ENCODE measurements at regions not wholly inside any gene's neighbourhood (a gene's known extent, or its start where the extent isn't known, plus 50 kb on each side); places are given as distances from the start of the nearest gene placed in this dataset.

DNA sequence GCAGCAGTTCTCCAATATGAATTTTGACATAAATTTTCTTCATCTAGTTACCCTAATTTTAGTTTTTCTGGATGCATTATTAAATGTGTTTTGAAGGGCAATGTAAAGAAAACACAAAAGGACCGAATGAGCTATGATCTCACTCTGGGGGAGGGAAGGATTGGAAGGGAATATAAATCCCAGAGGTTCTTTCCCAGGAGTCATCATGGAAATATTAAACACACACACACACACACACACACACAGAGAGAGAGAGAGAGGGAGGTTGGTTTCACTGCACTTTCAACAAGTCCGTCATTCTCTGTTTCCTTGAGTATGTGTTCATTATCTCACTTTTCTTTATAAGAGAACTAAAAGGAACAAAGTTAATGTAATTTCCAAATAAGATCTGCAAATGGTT lies 70.7 kb upstream of the DCBLD2 start:
- no peaks in the 10 kb centered on the region for H3K27me3 Mint-ChIP-seq (ENCODE audit: insufficient read depth, unreplicated experiment)
- Histone ChIP-seq H3K9me3 (no peaks in the 10 kb centered on the region), H3K27me3 (replicated peaks; ENCODE audit: control insufficient read depth, insufficient read depth, low read length) (no peaks in the 10 kb centered on the region), H3K4me1 (no peaks in the 10 kb centered on the region), H3K36me3 (ENCODE audit: control insufficient read depth, insufficient read depth, low read length) (no peaks in the 10 kb centered on the region), H3K4me3 (ENCODE audit: low read depth, low read length) (no peak overlapping the region)
- no TSS peak for BruUV-seq (replicated peaks)
- H3K4me3 Mint-ChIP-seq (ENCODE audit: unreplicated experiment), result no peak overlapping the region
- intact Hi-C loops (cut with micrococcal nuclease; ENCODE audit: unreplicated experiment), result no loop called here
- H3K9me3 Mint-ChIP-seq (ENCODE audit: unreplicated experiment), result no peaks in the 10 kb centered on the region
- H3K36me3 Mint-ChIP-seq (ENCODE audit: insufficient read depth, unreplicated experiment), result no peaks in the 10 kb centered on the region
- TF ChIP-seq, protein P1, sequence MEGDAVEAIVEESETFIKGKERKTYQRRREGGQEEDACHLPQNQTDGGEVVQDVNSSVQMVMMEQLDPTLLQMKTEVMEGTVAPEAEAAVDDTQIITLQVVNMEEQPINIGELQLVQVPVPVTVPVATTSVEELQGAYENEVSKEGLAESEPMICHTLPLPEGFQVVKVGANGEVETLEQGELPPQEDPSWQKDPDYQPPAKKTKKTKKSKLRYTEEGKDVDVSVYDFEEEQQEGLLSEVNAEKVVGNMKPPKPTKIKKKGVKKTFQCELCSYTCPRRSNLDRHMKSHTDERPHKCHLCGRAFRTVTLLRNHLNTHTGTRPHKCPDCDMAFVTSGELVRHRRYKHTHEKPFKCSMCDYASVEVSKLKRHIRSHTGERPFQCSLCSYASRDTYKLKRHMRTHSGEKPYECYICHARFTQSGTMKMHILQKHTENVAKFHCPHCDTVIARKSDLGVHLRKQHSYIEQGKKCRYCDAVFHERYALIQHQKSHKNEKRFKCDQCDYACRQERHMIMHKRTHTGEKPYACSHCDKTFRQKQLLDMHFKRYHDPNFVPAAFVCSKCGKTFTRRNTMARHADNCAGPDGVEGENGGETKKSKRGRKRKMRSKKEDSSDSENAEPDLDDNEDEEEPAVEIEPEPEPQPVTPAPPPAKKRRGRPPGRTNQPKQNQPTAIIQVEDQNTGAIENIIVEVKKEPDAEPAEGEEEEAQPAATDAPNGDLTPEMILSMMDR (IDR thresholded peaks at IDR 0.05; ENCODE audit: insufficient read depth in 1 of 2, low read depth in 1 of 2, low read length in 1 of 2, severe bottlenecking in 1 of 2, unreplicated experiment in 1 of 2), result no peak
- no peaks in the 10 kb centered on the region for H3K4me1 Mint-ChIP-seq (ENCODE audit: low read depth, unreplicated experiment)
- H3K27ac Mint-ChIP-seq (ENCODE audit: unreplicated experiment), result no peak overlapping the region
- ChIA-PET CTCF (no interaction called here), POLR2A (no interaction called here)
- no peak for DNase-seq

DNA sequence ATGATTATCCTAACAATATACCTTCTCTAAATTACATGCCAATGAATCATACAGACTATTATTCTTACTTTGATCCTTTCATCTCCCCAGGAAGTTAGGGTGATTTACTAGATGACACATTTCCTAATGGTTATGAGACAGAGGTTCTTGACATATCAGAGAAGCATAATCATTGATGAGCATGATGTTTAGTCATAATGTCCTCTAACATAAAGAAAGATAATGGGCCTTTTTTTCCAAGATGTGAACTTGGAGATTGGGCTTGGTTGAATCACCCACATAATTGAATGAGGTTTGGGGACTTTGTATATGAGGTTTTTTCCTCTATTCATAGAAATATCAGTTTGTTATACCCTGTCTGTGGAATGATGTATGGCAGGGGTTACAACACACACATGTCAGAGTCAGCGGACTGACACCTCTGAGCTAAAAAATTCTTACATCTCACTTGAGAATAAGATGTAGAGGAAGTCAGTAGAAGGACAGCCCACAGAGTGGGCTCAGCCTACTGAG lies 69.7 kb upstream of the DCBLD2 start:
- CTCF ChIA-PET, result no interaction called here
- no peaks in the 10 kb centered on the region for H3K9me3 ChIP-seq
- no peaks in the 10 kb centered on the region for H3K4me1 ChIP-seq
- no peaks in the 10 kb centered on the region for H3K27me3 ChIP-seq (replicated peaks; ENCODE audit: control insufficient read depth, insufficient read depth, low read length)
- H3K27ac Mint-ChIP-seq (ENCODE audit: unreplicated experiment), result no peak overlapping the region
- H3K36me3 Mint-ChIP-seq (ENCODE audit: insufficient read depth, unreplicated experiment), result no peaks in the 10 kb centered on the region
- H3K4me3 ChIP-seq (ENCODE audit: low read depth, low read length), result no peak overlapping the region
- POLR2A ChIA-PET, result no interaction called here
- DNase-seq, result no peak
- no peak overlapping the region for H3K4me3 Mint-ChIP-seq (ENCODE audit: unreplicated experiment)
- BruUV-seq (replicated peaks), result no TSS peak
- TF ChIP-seq, protein P1 (IDR thresholded peaks at IDR 0.05; ENCODE audit: insufficient read depth in 1 of 2, low read depth in 1 of 2, low read length in 1 of 2, severe bottlenecking in 1 of 2, unreplicated experiment in 1 of 2), result no peak
- H3K9me3 Mint-ChIP-seq (ENCODE audit: unreplicated experiment), result no peaks in the 10 kb centered on the region
- H3K36me3 ChIP-seq (ENCODE audit: control insufficient read depth, insufficient read depth, low read length), result no peaks in the 10 kb centered on the region
- intact Hi-C loops (cut with micrococcal nuclease; ENCODE audit: unreplicated experiment), result no loop called here
- H3K27me3 Mint-ChIP-seq (ENCODE audit: insufficient read depth, unreplicated experiment), result no peaks in the 10 kb centered on the region
- H3K4me1 Mint-ChIP-seq (ENCODE audit: low read depth, unreplicated experiment), result no peaks in the 10 kb centered on the region

DNA sequence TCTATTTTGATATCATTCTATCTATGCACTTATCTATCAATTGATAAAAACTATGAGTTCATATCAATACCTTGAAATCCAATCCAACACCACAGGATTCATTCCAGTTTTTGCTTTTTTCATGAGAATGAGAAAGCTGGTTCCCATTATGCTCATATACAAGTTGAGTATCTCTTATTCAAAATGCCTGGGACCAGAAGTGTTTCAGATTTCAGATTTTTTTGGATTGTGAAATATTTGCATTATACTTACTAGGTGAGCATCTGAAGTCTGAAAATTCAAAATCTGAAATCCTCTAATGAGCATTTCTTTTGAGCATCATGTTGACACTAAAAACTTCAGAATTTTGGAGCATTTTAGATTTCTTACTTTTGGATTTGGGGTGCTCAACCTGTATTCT lies 67.8 kb upstream of the DCBLD2 start:
- Histone ChIP-seq H3K4me3 (ENCODE audit: low read depth, low read length) (no peak overlapping the region), H3K36me3 (ENCODE audit: control insufficient read depth, insufficient read depth, low read length) (no peaks in the 10 kb centered on the region), H3K27me3 (replicated peaks; ENCODE audit: control insufficient read depth, insufficient read depth, low read length) (no peaks in the 10 kb centered on the region), H3K4me1 (no peaks in the 10 kb centered on the region), H3K9me3 (no peaks in the 10 kb centered on the region)
- no TSS peak for BruUV-seq (replicated peaks)
- Mint-ChIP-seq H3K4me1 (ENCODE audit: low read depth, unreplicated experiment) (no peaks in the 10 kb centered on the region), H3K27me3 (ENCODE audit: insufficient read depth, unreplicated experiment) (no peaks in the 10 kb centered on the region), H3K9me3 (ENCODE audit: unreplicated experiment) (no peaks in the 10 kb centered on the region), H3K27ac (ENCODE audit: unreplicated experiment) (no peak overlapping the region), H3K4me3 (ENCODE audit: unreplicated experiment) (no peak overlapping the region), H3K36me3 (ENCODE audit: insufficient read depth, unreplicated experiment) (no peaks in the 10 kb centered on the region)
- intact Hi-C loops (cut with micrococcal nuclease; ENCODE audit: unreplicated experiment), result no loop called here
- POLR2A ChIA-PET, result no interaction called here
- CTCF ChIA-PET, result no interaction called here
- TF ChIP-seq, protein P1 (IDR thresholded peaks at IDR 0.05; ENCODE audit: insufficient read depth in 1 of 2, low read depth in 1 of 2, low read length in 1 of 2, severe bottlenecking in 1 of 2, unreplicated experiment in 1 of 2), result no peak
- DNase-seq, result no peak

Measured in Caco-2 (cell line).